ENCODE measurements at regions not wholly inside any gene's neighbourhood (a gene's known extent, or its start where the extent isn't known, plus 50 kb on each side); places are given as distances from the start of the nearest gene placed in this dataset.

GRCh38 chr3:35448681-35449080, 190.6 kb upstream of the ARPP21 start:
- TF ChIP-seq POLR2A (IDR thresholded peaks at IDR 0.05) (no peak), CTCF (IDR thresholded peaks at IDR 0.05) (no peak)

All from esophagus squamous epithelium (tissue), 4 donors.